Liver (tissue), 8 donors: ENCODE measurements at regions not wholly inside any gene's neighbourhood (a gene's known extent, or its start where the extent isn't known, plus 50 kb on each side); places are given as distances from the start of the nearest gene placed in this dataset.

Experiments
- DNase-seq: peaks from one replicate; pipeline ENCODE4 v3.0.0-alpha.2; 2017; ENCODE audit warnings: low spot score
- H3K27ac ChIP-seq, 2 donors: one replicate each; pipeline ENCODE4 v1.7.0; 2013; ENCODE audit warnings: inconsistent platforms in 2 of 2, low read length in 2 of 2, control low read depth in 1 of 2, low read depth in 1 of 2, mild to moderate bottlenecking in 1 of 2
- H3K27me3 ChIP-seq, 4 donors: one replicate each; pipeline versions ENCODE4 v1.6.1 to v1.7.0; 2013; ENCODE audit warnings: low read length in 3 of 4, inconsistent platforms in 1 of 4, mild to moderate bottlenecking in 1 of 4, moderate library complexity in 1 of 4; ENCODE audit not compliant: control insufficient read depth in 4 of 4, insufficient read depth in 4 of 4
- H3K36me3 ChIP-seq, 4 donors: one replicate each; pipeline versions ENCODE4 v1.6.1 to v1.7.0; 2013; ENCODE audit warnings: low read length in 3 of 4, mild to moderate bottlenecking in 3 of 4, low read depth in 1 of 4, moderate library complexity in 1 of 4; ENCODE audit not compliant: control insufficient read depth in 4 of 4, insufficient read depth in 3 of 4
- H3K4me1 ChIP-seq, 4 donors: one replicate each; pipeline versions ENCODE4 v1.6.1 to v1.7.0; 2013; ENCODE audit warnings: low read length in 3 of 4, mild to moderate bottlenecking in 3 of 4, moderate library complexity in 1 of 4; ENCODE audit not compliant: control insufficient read depth in 4 of 4, insufficient read depth in 4 of 4
- H3K4me3 ChIP-seq, 3 donors: one replicate each; pipeline versions ENCODE4 v1.6.1 to v1.7.0; 2013; ENCODE audit warnings: low read length in 3 of 3, control low read depth in 1 of 3, low read depth in 1 of 3, mild to moderate bottlenecking in 1 of 3
- H3K9ac ChIP-seq, 2 donors: one replicate each; pipeline ENCODE4 v1.7.0; 2013; ENCODE audit warnings: low read length in 2 of 2, mild to moderate bottlenecking in 2 of 2, moderate library complexity in 2 of 2, control low read depth in 1 of 2, low read depth in 1 of 2
- H3K9me3 ChIP-seq, 4 donors: one replicate each; pipeline versions ENCODE4 v1.6.1 to v1.7.0; 2013; ENCODE audit warnings: low read length in 3 of 4; ENCODE audit not compliant: control insufficient read depth in 4 of 4
- ATF3 ChIP-seq: IDR thresholded peaks from 2 replicates; pipeline ENCODE4 v1.6.1; 2016; ENCODE audit warnings: antibody characterized with exemption
- CTCF ChIP-seq: fragments of 150-350 bp; IDR thresholded peaks from 2 replicates; pipeline ENCODE4 v1.5.1; 2017; ENCODE audit warnings: improper control_type of control experiment, low read depth, low read length; ENCODE audit not compliant: missing input control
- HNF4A ChIP-seq, 2 donors: conservative IDR thresholded peaks; 2 replicates each; pipeline ENCODE4 v1.6.1; 2016; ENCODE audit warnings: antibody characterized with exemption in 2 of 2, mild to moderate bottlenecking in 2 of 2
- MAX ChIP-seq: IDR thresholded peaks from 2 replicates; pipeline ENCODE4 v1.6.1; 2016; ENCODE audit warnings: antibody characterized with exemption
- RAD21 ChIP-seq, 2 donors: IDR thresholded peaks; 2 replicates each; pipeline ENCODE4 v1.6.1; 2016; ENCODE audit warnings: antibody characterized with exemption in 2 of 2, mild to moderate bottlenecking in 2 of 2
- REST ChIP-seq: IDR thresholded peaks from 2 replicates; pipeline ENCODE4 v1.6.1; 2016; ENCODE audit warnings: antibody characterized with exemption, mild to moderate bottlenecking
- SP1 ChIP-seq: IDR thresholded peaks from 2 replicates; pipeline ENCODE4 v1.6.1; 2018; ENCODE audit warnings: antibody characterized with exemption, mild to moderate bottlenecking
- TAF1 ChIP-seq: conservative IDR thresholded peaks from 2 replicates; pipeline ENCODE4 v1.6.1; 2016; ENCODE audit warnings: antibody characterized with exemption, mild to moderate bottlenecking
- YY1 ChIP-seq: IDR thresholded peaks from 2 replicates; pipeline ENCODE4 v1.6.1; 2016; ENCODE audit warnings: antibody characterized with exemption, mild to moderate bottlenecking
- ZBTB33 ChIP-seq: IDR thresholded peaks from 2 replicates; pipeline ENCODE4 v1.6.1; 2016; ENCODE audit warnings: antibody characterized with exemption
- WGBS: extraction: QIAGEN DNeasy Blood & Tissue Kit; methylation state at CpG from one replicate; pipeline ENCODE4 v1.1.7; 2013; 5-methylcytosine and 5-hydroxymethylcytosine counted together
- donor health status: healthy.
- donor health status: healthy.
- donor health status: healthy.
- donor health status: healthy.
- donor health status: healthy.

- Histone ChIP-seq H3K27me3 (no peaks in the 10 kb centered on the region), H3K4me3 (no peak overlapping the region), H3K4me1 (no peaks in the 10 kb centered on the region), H3K36me3 (no peaks in the 10 kb centered on the region), H3K27ac (no peak overlapping the region), H3K9ac (no peak overlapping the region), H3K9me3 (no peaks in the 10 kb centered on the region)
- no peak for TF ChIP-seq TAF1
- no peak for DNase-seq
- WGBS, result 93% methylated on average over 3 of the region's 3 CpGs
Observed at GRCh38 chr11:95584180-95584579, 205.4 kb downstream of the FAM76B start.

- H3K36me3 ChIP-seq, result no peaks in the 10 kb centered on the region
- no peak for DNase-seq
- H3K4me1 ChIP-seq, result no peaks in the 10 kb centered on the region
- WGBS, result 78% methylated on average over 2 of the region's 2 CpGs
- TF ChIP-seq RAD21 (IDR thresholded peaks at IDR 0.05), result peak in 1 of 2 donors; percentile 73
- TF ChIP-seq HNF4A (conservative IDR thresholded peaks at IDR 0.05), result no peak
- TF ChIP-seq YY1, result no peak
- no peak for TF ChIP-seq MAX
- TF ChIP-seq ATF3, result no peak
- no peak for TF ChIP-seq SP1
- TF ChIP-seq ZBTB33, result no peak
- TF ChIP-seq CTCF, result peak; percentile 23
- no peak for TF ChIP-seq REST
- H3K9ac ChIP-seq, result no peak overlapping the region
- no peak overlapping the region for H3K27ac ChIP-seq
- no peaks in the 10 kb centered on the region for H3K9me3 ChIP-seq
- no peaks in the 10 kb centered on the region for H3K27me3 ChIP-seq
- H3K4me3 ChIP-seq, result no peak overlapping the region
Observed at GRCh38 chr11:95577716-95578460, 211.7 kb downstream of the FAM76B start.
